ENCODE measurements at regions not wholly inside any gene's neighbourhood (a gene's known extent, or its start where the extent isn't known, plus 50 kb on each side); places are given as distances from the start of the nearest gene placed in this dataset.

DNA sequence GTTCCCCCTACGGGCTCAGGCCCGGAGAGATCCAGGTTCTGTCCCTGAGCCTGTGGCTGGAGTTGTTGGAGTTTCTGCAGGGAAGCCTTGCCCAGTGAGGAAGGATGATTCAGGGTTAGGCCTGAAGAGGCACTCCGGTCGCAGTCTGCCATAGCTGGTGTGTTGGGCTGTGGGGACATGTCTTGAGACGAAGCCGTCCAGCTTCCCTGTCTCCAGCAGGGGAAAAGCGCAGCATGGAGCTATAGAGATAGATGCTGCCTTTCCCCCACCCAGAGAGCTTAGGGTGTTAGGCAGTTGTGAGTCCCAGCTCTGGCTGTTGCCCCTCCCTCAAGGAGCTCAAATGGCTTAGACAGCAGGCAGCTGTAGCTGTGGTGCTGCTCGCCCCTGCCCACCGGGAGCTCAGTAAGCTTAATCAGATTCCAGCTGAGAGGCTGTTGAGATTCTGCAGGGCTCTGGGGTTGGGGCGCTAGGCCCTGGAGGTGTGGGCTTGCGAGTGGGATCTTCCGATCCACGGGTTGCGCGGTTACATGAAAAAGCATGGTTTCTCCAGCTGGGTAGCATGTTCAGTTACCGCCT, 103.9 kb downstream of the PMAIP1 start:
- H3K9me3 ChIP-seq (replicated peaks), result peaks cover 15% of the 10 kb centered on the region
- no peaks in the 10 kb centered on the region for H3K36me3 ChIP-seq
- no peak for TF ChIP-seq CTCF (IDR thresholded peaks at IDR 0.05; ENCODE audit: borderline replicate concordance)
- peaks cover 32% of the 10 kb centered on the region for H3K27me3 ChIP-seq (ENCODE audit: low read depth)
- no peaks in the 10 kb centered on the region for H3K4me1 ChIP-seq
- intact Hi-C loops (cut with micrococcal nuclease), result no loop called here
- no peak overlapping the region for H3K4me3 ChIP-seq
- DNase-seq, result no peak
- H3K27ac ChIP-seq (replicated peaks), result no peak overlapping the region

- Histone ChIP-seq H3K27ac (replicated peaks) (no peak overlapping the region), H3K36me3 (no peaks in the 10 kb centered on the region), H3K9me3 (replicated peaks) (peaks cover 8% of the 10 kb centered on the region), H3K27me3 (ENCODE audit: low read depth) (peaks cover 79% of the 10 kb centered on the region), H3K4me1 (no peaks in the 10 kb centered on the region), H3K4me3 (no peak overlapping the region)
- intact Hi-C loops (cut with micrococcal nuclease), result loop anchor here (10.0 kb wide), 1 partner anchor 548 kb away; no protein-coding TSS in a partner anchor
- TF ChIP-seq CTCF (IDR thresholded peaks at IDR 0.05; ENCODE audit: borderline replicate concordance), result peak; percentile 38
- no peak for DNase-seq
These were observed 96.7 kb downstream of the PMAIP1 start for GRCh38 chr18:59996370-59996966.

GRCh38 chr18:59994357-59994756, 94.6 kb downstream of the PMAIP1 start:
- no peak for TF ChIP-seq CTCF (IDR thresholded peaks at IDR 0.05; ENCODE audit: borderline replicate concordance)
- Histone ChIP-seq H3K27me3 (ENCODE audit: low read depth) (peaks cover 77% of the 10 kb centered on the region), H3K36me3 (no peaks in the 10 kb centered on the region), H3K27ac (replicated peaks) (no peak overlapping the region), H3K4me3 (no peak overlapping the region), H3K9me3 (replicated peaks) (no peaks in the 10 kb centered on the region), H3K4me1 (no peaks in the 10 kb centered on the region)
- DNase-seq, result no peak
- intact Hi-C loops (cut with micrococcal nuclease), result loop anchor here (10.0 kb wide), 1 partner anchor 550 kb away; no protein-coding TSS in a partner anchor

DNA sequence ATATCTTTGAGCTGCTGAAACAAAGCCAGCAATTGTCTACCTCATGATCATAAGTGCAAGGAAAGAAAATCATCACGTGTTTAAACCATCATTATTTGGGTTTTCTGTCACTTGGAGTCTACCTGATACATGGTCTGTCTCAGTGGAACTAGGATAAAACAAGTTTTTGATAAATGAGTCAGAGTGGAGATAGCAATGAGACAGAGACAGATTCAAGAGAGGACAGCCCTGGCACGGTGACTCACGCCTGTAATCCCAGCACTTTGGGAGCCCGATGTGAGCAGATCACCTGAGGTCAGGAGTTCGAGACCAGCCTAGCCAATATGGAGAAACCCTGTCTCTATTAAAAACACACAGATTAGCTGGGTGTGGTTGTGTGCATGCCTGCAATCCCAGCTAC, 93.8 kb downstream of the PMAIP1 start:
- intact Hi-C loops (cut with micrococcal nuclease), result loop anchor here (10.0 kb wide), 1 partner anchor 551 kb away; no protein-coding TSS in a partner anchor
- H3K4me3 ChIP-seq, result no peak overlapping the region

GRCh38 chr18:59990121-59990823, 90.5 kb downstream of the PMAIP1 start:
- Histone ChIP-seq H3K27me3 (ENCODE audit: low read depth) (peaks cover 56% of the 10 kb centered on the region), H3K4me3 (no peak overlapping the region), H3K9me3 (replicated peaks) (no peaks in the 10 kb centered on the region), H3K4me1 (no peaks in the 10 kb centered on the region), H3K27ac (replicated peaks) (no peak overlapping the region), H3K36me3 (no peaks in the 10 kb centered on the region)
- intact Hi-C loops (cut with micrococcal nuclease), result loop anchor here (10.0 kb wide), 1 partner anchor 555 kb away; no protein-coding TSS in a partner anchor
- DNase-seq, result no peak
- no peak for TF ChIP-seq CTCF (IDR thresholded peaks at IDR 0.05; ENCODE audit: borderline replicate concordance)

More for the DNA sequence above, 93.8 kb downstream of the PMAIP1 start:
- Histone ChIP-seq H3K9me3 (replicated peaks) (no peaks in the 10 kb centered on the region), H3K27ac (replicated peaks) (no peak overlapping the region), H3K36me3 (no peaks in the 10 kb centered on the region), H3K27me3 (ENCODE audit: low read depth) (peaks cover 79% of the 10 kb centered on the region), H3K4me1 (no peaks in the 10 kb centered on the region)
- no peak for TF ChIP-seq CTCF (IDR thresholded peaks at IDR 0.05; ENCODE audit: borderline replicate concordance)
- DNase-seq, result no peak

All from left ventricle myocardium inferior (tissue), 1 donor.